Epithelial cell of esophagus (primary cell): ENCODE measurements at regions not wholly inside any gene's neighbourhood (a gene's known extent, or its start where the extent isn't known, plus 50 kb on each side); places are given as distances from the start of the nearest gene placed in this dataset.

Source experiments
- DNase-seq: peaks from one replicate; pipeline ENCODE4 v3.0.0; 2010; ENCODE audit warnings: low read depth
- H3K4me3 ChIP-seq: 2 replicates; pipeline ENCODE4 v1.5.1; 2011; ENCODE audit warnings: mild to moderate bottlenecking, low read length, control low read depth
- CTCF ChIP-seq: IDR thresholded peaks from 2 replicates; pipeline ENCODE4 v1.5.1; 2011; ENCODE audit warnings: low read depth, mild to moderate bottlenecking, low read length, control low read depth, inconsistent platforms; ENCODE audit not compliant: insufficient read depth; ENCODE audit errors: missing control alignments

- TF ChIP-seq CTCF, result no peak
- no peak overlapping the region for H3K4me3 ChIP-seq
- no peak for DNase-seq
Observed at GRCh38 chr7:10079572-10079971, 894.1 kb upstream of the PHF14 start.

GRCh38 chr7:10082896-10083295 is 890.8 kb upstream of the PHF14 start:
- H3K4me3 ChIP-seq, result no peak overlapping the region
- DNase-seq, result no peak
- no peak for TF ChIP-seq CTCF

GRCh38 chr7:10083766-10084165 is 889.9 kb upstream of the PHF14 start:
- no peak overlapping the region for H3K4me3 ChIP-seq
- no peak for TF ChIP-seq CTCF

GRCh38 chr7:10085231-10085630 is 888.4 kb upstream of the PHF14 start:
- no peak overlapping the region for H3K4me3 ChIP-seq
- no peak for DNase-seq
- TF ChIP-seq CTCF, result no peak

More at GRCh38 chr7:10083766-10084165, 889.9 kb upstream of the PHF14 start:
- no peak for DNase-seq

- no peak for TF ChIP-seq CTCF
- no peak for DNase-seq
- no peak overlapping the region for H3K4me3 ChIP-seq
Observed at GRCh38 chr7:10100572-10100971, 873.1 kb upstream of the PHF14 start.

GRCh38 chr7:10101351-10101750 is 872.3 kb upstream of the PHF14 start:
- DNase-seq, result no peak
- no peak for TF ChIP-seq CTCF
- H3K4me3 ChIP-seq, result no peak overlapping the region

- DNase-seq, result no peak
- TF ChIP-seq CTCF, result no peak
- no peak overlapping the region for H3K4me3 ChIP-seq
Observed at GRCh38 chr7:10104292-10104691, 869.4 kb upstream of the PHF14 start.
